ENCODE measurements at regions not wholly inside any gene's neighbourhood (a gene's known extent, or its start where the extent isn't known, plus 50 kb on each side); places are given as distances from the start of the nearest gene placed in this dataset.

- TF ChIP-seq, protein P1, sequence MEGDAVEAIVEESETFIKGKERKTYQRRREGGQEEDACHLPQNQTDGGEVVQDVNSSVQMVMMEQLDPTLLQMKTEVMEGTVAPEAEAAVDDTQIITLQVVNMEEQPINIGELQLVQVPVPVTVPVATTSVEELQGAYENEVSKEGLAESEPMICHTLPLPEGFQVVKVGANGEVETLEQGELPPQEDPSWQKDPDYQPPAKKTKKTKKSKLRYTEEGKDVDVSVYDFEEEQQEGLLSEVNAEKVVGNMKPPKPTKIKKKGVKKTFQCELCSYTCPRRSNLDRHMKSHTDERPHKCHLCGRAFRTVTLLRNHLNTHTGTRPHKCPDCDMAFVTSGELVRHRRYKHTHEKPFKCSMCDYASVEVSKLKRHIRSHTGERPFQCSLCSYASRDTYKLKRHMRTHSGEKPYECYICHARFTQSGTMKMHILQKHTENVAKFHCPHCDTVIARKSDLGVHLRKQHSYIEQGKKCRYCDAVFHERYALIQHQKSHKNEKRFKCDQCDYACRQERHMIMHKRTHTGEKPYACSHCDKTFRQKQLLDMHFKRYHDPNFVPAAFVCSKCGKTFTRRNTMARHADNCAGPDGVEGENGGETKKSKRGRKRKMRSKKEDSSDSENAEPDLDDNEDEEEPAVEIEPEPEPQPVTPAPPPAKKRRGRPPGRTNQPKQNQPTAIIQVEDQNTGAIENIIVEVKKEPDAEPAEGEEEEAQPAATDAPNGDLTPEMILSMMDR (IDR thresholded peaks at IDR 0.05): no peak
Measured at GRCh38 chr1:67931198-67931597, 97.9 kb upstream of the GNG12 start.

GRCh38 chr1:67923074-67923473 lies 89.8 kb upstream of the GNG12 start:
- intact Hi-C loops (cut with DNase I): no loop called here
- no peak overlapping the region for H3K27ac ChIP-seq
- no peak overlapping the region for H3K4me3 ChIP-seq
- H3K9me3 ChIP-seq: no peaks in the 10 kb centered on the region
- H3K27me3 ChIP-seq: no peaks in the 10 kb centered on the region
- H3K4me1 ChIP-seq: no peaks in the 10 kb centered on the region
- TF ChIP-seq, protein P1 (IDR thresholded peaks at IDR 0.05): no peak
- no peak for DNase-seq (ENCODE audit: low spot score in 2 of 2)
- H3K36me3 ChIP-seq: no peaks in the 10 kb centered on the region

More at GRCh38 chr1:67931198-67931597, 97.9 kb upstream of the GNG12 start:
- Histone ChIP-seq H3K4me1 (no peaks in the 10 kb centered on the region), H3K4me3 (no peak overlapping the region), H3K27me3 (no peaks in the 10 kb centered on the region), H3K27ac (no peak overlapping the region), H3K9me3 (no peaks in the 10 kb centered on the region), H3K36me3 (no peaks in the 10 kb centered on the region)
- intact Hi-C loops (cut with DNase I): no loop called here
- DNase-seq (ENCODE audit: low spot score in 2 of 2): no peak

GRCh38 chr1:67921725-67922489 lies 88.6 kb upstream of the GNG12 start:
- TF ChIP-seq, protein P1 (IDR thresholded peaks at IDR 0.05): no peak
- intact Hi-C loops (cut with DNase I): no loop called here

GRCh38 chr1:67919274-67920072 lies 86.2 kb upstream of the GNG12 start:
- no peak overlapping the region for H3K27ac ChIP-seq
- H3K4me3 ChIP-seq: no peak overlapping the region
- no peaks in the 10 kb centered on the region for H3K4me1 ChIP-seq
- H3K36me3 ChIP-seq: no peaks in the 10 kb centered on the region
- DNase-seq (ENCODE audit: low spot score in 2 of 2): no peak
- H3K9me3 ChIP-seq: no peaks in the 10 kb centered on the region
- no peaks in the 10 kb centered on the region for H3K27me3 ChIP-seq
- intact Hi-C loops (cut with DNase I): no loop called here
- TF ChIP-seq, protein P1 (IDR thresholded peaks at IDR 0.05): no peak

More at GRCh38 chr1:67921725-67922489, 88.6 kb upstream of the GNG12 start:
- no peak overlapping the region for H3K4me3 ChIP-seq
- H3K36me3 ChIP-seq: no peaks in the 10 kb centered on the region
- no peaks in the 10 kb centered on the region for H3K9me3 ChIP-seq
- no peaks in the 10 kb centered on the region for H3K4me1 ChIP-seq
- no peak overlapping the region for H3K27ac ChIP-seq
- no peaks in the 10 kb centered on the region for H3K27me3 ChIP-seq
- no peak for DNase-seq (ENCODE audit: low spot score in 2 of 2)

- no peaks in the 10 kb centered on the region for H3K4me1 ChIP-seq
- no peaks in the 10 kb centered on the region for H3K27me3 ChIP-seq
- no peak overlapping the region for H3K27ac ChIP-seq
- intact Hi-C loops (cut with DNase I): no loop called here
- TF ChIP-seq, protein P1 (IDR thresholded peaks at IDR 0.05): no peak
- H3K9me3 ChIP-seq: no peaks in the 10 kb centered on the region
- H3K36me3 ChIP-seq: no peaks in the 10 kb centered on the region
- H3K4me3 ChIP-seq: no peak overlapping the region
- no peak for DNase-seq (ENCODE audit: low spot score in 2 of 2)
Measured at GRCh38 chr1:67918067-67918466, 84.8 kb upstream of the GNG12 start.

Data from ascending aorta (tissue), 2 donors.